Epidermal melanocyte (primary cell): ENCODE measurements at regions not wholly inside any gene's neighbourhood (a gene's known extent, or its start where the extent isn't known, plus 50 kb on each side); places are given as distances from the start of the nearest gene placed in this dataset.

Source experiments
- DNase-seq: peaks from one replicate; pipeline ENCODE4 v3.0.0; 2011; ENCODE audit warnings: low spot score; ENCODE audit not compliant: insufficient read length

DNA sequence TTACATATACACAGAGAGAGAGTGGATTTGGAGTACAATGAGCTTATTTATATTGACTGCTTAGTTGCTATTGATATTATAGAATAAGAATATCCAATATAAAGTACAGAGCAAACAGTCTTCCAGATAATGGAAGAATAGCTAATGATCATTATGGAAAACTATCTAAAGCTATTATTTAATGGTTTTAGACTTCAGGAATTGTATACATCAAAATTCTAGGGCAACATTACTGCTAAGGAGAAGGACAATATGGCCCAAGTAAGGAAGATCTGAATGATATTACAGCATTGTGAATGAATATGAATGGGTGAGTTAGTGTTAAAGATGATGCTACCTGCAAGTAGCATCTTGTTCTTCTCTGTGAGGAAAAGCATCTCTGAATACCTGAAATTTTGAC is 604.2 kb upstream of the PCDH20 start:
- DNase-seq, result no peak

- no peak for DNase-seq
Observed at GRCh38 chr13:62014299-62014698, 598.6 kb upstream of the PCDH20 start.

- DNase-seq, result no peak
Observed at GRCh38 chr13:62003452-62003851, 587.8 kb upstream of the PCDH20 start.

DNA sequence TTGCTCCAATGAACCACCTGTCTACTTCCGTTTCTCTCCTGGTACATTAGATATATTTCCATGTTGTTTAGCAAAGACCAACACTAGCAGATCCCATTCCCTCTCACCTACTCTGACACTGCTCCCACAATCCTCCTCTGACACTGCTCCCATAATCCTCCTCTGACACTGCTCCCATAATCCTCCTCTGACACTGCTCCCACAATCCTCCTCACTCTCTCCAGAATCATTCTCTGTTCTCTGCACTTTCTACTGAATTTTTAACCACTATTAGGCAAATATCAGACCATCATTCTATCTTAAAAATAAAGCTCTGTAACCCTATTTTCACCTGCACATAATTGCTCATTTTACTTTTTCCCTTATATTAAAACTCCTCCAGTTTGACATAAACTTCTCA is 578.5 kb upstream of the PCDH20 start:
- no peak for DNase-seq

DNA sequence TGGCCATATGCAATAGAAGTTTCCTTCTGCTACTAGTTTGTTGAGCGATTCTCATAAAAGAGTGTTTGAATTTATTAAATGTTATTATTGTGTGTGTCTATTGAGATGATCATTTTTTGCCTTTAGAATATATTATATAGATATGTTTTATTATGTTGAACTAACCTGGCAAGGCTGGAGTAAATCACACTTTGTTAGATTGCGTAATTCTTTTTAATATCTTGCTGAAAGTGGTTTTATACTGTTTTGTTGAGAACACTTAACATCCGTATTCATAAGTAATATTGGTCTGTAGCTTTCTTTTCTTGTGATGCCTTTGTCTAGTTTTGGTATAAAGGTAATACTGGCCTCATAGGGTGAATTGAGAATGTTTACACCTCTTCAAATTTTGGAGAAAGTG is 574.3 kb upstream of the PCDH20 start:
- DNase-seq, result no peak

DNA sequence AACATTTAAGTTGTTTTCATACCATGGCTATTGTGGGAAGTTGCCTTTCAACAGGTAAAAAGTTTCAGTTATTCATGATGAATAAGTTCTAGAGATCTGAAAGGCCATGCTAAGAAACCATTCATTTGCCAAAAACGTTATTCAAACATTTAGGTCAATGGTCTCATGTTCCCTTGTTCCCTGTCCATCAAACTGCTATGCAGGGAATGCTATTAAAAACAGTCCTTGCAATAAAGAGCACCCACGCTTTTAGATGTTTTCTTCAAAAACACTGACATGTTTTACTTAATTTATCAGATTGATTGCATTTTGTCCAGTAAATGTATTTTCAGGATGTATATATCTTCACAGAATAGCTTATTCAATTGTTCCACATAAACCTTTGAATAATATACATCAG is 573.2 kb upstream of the PCDH20 start:
- no peak for DNase-seq

DNA sequence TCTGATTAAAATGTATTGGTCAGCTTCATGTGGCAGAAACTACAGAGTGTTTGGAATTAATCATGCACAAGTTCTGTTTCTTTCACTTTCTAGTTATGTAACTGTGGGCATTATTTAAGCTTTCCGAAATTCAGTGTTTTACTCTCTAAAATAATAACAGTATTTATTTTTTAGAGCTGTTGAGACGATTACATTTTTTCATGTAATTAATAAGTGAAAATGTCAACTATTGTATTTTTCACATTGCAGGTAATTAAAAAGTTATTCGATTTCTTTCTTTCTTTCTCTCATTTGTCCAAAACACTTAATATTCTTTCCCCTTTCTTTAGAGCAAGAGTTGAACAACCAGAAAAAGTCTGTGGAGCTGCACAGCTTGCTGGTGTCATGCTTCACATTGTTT is 559.4 kb upstream of the PCDH20 start:
- DNase-seq, result no peak

- DNase-seq, result no peak
Observed at GRCh38 chr13:61965756-61966155, 550.1 kb upstream of the PCDH20 start.

DNA sequence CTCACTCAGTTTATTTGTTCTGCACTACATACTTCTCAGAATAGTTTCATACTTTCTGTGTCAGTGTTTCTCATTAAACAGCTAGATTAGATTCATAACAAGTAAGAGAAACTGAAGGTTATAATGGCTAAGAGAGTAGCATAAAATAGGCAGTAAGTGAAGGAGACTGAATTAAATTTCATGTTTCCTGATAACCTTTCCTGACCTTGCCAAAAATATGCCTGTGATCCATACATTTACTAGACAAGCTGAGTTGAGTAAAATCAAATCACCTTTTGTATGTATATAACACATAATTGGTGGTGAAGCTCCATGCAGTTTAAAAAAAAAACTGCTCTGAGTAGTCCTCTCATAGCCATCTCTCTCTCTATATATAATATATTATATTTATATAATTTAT is 545.3 kb upstream of the PCDH20 start:
- no peak for DNase-seq

DNA sequence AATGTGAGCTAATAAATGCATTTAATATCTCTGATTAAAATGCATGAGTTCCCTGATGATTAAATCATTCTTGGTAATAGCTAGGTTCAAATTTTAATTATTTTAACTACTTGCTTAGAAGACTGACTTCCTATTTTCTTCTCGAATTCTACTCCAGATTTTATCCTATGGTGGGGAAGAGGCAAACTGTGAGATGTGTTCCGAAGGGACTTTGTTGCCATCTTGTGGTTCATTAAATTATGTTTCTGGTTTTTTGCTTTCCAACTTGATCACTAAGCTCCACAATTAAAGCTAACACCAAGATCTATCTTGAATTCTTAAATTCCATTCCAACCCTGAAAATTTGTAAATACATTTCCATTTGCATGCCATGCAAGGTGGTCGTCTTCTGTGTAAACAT is 538.4 kb upstream of the PCDH20 start:
- DNase-seq, result no peak

DNA sequence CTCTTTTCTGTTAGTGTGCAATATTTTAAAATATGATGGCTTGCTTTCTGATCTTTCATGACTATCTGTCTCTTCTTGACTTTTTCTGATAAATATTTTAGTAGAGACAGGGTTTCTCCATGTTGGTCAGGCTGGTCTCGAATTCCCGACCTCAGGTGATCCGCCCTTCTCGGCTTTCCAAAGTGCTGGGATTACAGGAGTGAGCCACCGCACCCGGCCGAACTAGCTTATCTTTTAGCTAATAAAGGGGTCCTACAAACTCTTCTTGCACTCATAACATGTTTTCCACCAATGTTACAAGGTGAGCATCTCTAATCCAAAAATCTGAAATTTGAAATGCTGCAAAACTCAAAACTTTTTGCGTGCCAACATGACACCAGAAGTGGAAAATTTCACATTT is 535.2 kb upstream of the PCDH20 start:
- DNase-seq, result no peak

GRCh38 chr13:61944329-61944929 is 528.8 kb upstream of the PCDH20 start:
- no peak for DNase-seq

- DNase-seq, result no peak
Observed at GRCh38 chr13:61935710-61936109, 520.1 kb upstream of the PCDH20 start.

- no peak for DNase-seq
Observed at GRCh38 chr13:61927648-61928047, 512.0 kb upstream of the PCDH20 start.

DNA sequence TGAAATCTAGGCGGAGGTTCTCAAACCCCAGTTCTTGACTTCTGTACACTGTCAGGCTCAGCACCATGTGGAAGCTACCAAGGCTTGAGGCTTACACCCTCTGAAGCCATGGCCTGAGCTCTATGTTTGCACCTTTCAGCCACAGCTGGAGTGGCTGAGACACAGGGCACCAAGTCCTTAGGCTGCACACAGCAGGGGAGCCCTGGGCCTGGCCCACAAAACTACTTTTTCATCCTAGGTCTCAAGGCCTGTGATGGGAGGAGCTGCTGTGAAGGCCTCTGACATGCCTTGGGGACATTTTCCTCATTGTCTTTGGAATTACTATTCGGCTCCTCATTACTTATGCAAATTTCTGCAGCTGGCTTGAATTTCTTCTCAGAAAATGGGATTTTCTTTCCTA is 503.2 kb upstream of the PCDH20 start:
- no peak for DNase-seq

DNA sequence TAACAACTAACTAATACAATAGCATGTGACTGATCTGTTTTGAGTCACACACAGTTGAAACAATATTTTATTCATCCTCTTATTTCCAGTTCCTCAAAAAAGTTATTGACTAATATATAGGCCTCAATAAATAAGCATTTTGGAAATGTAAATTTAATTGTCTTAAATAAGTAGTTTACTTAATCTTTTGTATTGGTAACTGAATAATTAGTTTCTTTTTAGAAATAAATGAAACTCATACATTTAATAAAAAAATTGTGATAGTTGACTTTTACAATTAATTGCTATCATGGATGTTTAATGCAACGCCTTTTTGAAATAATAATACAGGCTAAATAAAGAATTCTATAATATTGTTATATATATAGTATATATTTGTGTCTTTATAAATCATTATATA is 500.8 kb upstream of the PCDH20 start:
- DNase-seq, result no peak

- no peak for DNase-seq
Observed at GRCh38 chr13:61913183-61913582, 497.5 kb upstream of the PCDH20 start.

GRCh38 chr13:61908906-61909615 is 493.4 kb upstream of the PCDH20 start:
- no peak for DNase-seq

GRCh38 chr13:61905054-61905453 is 489.4 kb upstream of the PCDH20 start:
- DNase-seq, result no peak

DNA sequence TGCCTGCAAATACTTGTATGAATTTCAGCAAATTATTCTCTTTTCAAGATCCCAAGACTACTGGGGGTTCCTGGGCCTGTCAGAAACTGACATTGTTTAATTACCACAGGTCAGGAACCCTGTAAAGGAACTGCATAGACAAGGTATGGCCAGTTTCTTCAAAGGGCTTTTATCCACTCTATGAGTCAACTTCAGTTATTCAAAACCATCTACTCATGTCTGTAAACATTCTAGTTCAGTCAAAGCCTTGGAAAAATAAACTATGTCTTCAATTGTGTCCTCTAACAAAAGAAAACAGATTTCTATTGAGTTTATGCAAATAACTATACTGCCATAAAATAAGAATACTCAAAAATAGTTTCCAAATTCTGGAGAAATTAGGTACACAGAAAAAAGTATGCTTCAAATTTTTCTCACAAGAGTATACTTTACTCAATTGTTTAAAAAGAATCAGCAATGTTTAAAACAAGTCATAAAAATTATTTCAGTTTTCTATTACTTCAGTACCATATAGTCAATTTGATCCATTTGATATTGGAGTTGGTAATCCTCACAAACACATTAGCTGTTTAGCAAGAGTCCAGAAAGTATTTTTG is 486.4 kb upstream of the PCDH20 start:
- DNase-seq, result no peak

- no peak for DNase-seq
Observed at GRCh38 chr13:61900033-61900432, 484.4 kb upstream of the PCDH20 start.

DNA sequence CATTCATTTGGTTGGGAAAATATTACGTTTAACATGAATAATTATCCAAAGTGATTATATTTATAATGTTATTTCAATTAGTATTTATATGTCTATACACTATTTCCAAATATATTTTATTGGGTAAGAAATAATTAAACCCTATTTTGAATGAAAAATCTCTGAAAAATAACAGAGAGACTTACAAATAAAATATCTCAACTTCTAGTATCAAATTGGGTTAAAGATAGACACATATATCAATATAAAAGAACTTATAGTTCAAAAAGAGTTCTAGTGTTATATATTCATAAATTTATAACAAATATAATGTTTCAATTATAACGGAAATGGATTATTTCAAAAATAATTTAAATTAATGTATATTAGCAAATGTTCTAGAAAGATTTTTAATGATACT is 482.6 kb upstream of the PCDH20 start:
- DNase-seq, result no peak

DNA sequence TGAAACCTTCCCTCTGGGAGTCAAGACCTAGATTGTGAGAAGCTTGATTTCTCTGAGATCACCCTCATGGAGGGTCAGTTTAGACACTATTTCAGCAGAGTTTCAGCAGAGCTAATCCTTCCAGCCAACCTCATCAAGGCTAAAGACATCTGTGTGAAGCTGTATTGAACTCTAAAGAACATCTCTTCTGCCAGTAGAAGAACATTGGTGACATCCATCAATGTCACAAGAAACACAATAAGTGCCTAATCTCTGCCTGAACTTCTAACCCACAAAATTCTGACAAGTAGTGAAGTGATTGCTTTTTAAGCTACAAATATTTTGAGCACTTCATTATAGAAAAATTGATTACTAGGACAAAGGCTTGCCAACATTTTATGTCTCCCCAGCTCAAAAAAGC is 475.8 kb upstream of the PCDH20 start:
- DNase-seq, result no peak
